ENCODE measurements at regions not wholly inside any gene's neighbourhood (a gene's known extent, or its start where the extent isn't known, plus 50 kb on each side); places are given as distances from the start of the nearest gene placed in this dataset.

- TF ChIP-seq CTCF (IDR thresholded peaks at IDR 0.05): no peak
- no peak for TF ChIP-seq ZFX (IDR thresholded peaks at IDR 0.05; ENCODE audit: borderline replicate concordance)
Measured at GRCh38 chr1:238674316-238674715, 712.1 kb upstream of the CHRM3 start.

Measured in 22Rv1 (cell line).